Tibial artery (tissue), 4 donors: ENCODE measurements at regions not wholly inside any gene's neighbourhood (a gene's known extent, or its start where the extent isn't known, plus 50 kb on each side); places are given as distances from the start of the nearest gene placed in this dataset.
A peak's percentile ranks its signal among the peaks of the same experiment; 100 is the strongest.

Experiments used
- DNase-seq, 2 donors: peaks; one replicate each; pipeline ENCODE4 v3.0.0-alpha.2; 2019
- H3K27ac ChIP-seq, 2 donors: fragments of 200-600 bp; sonication (generic) in 1 of 2; 1 replicate in 1 of 2; 2 replicates in 1 of 2; pipeline ENCODE4 v1.5.1; 2018 to 2019; ENCODE audit warnings: mild to moderate bottlenecking in 1 of 2
- H3K27me3 ChIP-seq, 2 donors: fragments of 200-600 bp; sonication (generic) in 1 of 2; one replicate each; pipeline versions ENCODE4 v1.5.1 to v1.6.0; 2016 to 2019
- H3K36me3 ChIP-seq, 3 donors: fragments of 200-600 bp; sonication (generic) in 2 of 3; one replicate each; pipeline ENCODE4 v1.5.1; 2016 to 2019; ENCODE audit warnings: mild to moderate bottlenecking in 2 of 3
- H3K4me1 ChIP-seq, 4 donors: fragments of 200-600 bp; sonication (generic) in 2 of 4; 1 replicate in 3 of 4; 2 replicates in 1 of 4; pipeline ENCODE4 v1.5.1; 2016 to 2019
- H3K4me3 ChIP-seq, 2 donors: fragments of 200-600 bp; sonication (generic) in 1 of 2; 1 replicate in 1 of 2; 2 replicates in 1 of 2; pipeline ENCODE4 v1.5.1; 2018 to 2019; ENCODE audit warnings: mild to moderate bottlenecking in 2 of 2
- H3K9me3 ChIP-seq, 3 donors: fragments of 200-600 bp; sonication (generic) in 1 of 3; one replicate each; pipeline ENCODE4 v1.5.1; 2016 to 2019
- intact Hi-C: fragments of 100-400 bp; cut with DNase I; formaldehyde crosslinking; loops from one replicate; pipeline ENCODE4 v1.15.0; 2023; ENCODE audit warnings: low total_unique reads
- TF ChIP-seq, protein P1 (sequence below), 2 experiments: fragments of 200-600 bp in 1 of 2; fragments of 450-650 bp in 1 of 2; IDR thresholded peaks; one replicate each; pipeline ENCODE4 v1.5.1; 2017 to 2019; ENCODE audit warnings: antibody characterized with exemption in 2 of 2, mild to moderate bottlenecking in 1 of 2, moderate library complexity in 1 of 2

GRCh38 chr17:59508999-59509625 lies 56.3 kb upstream of the DHX40 start:
- no peak overlapping the region for H3K27ac ChIP-seq
- intact Hi-C loops = no loop called here
- H3K36me3 ChIP-seq = no peaks in the 10 kb centered on the region
- H3K27me3 ChIP-seq = no peaks in the 10 kb centered on the region
- TF ChIP-seq, protein P1, sequence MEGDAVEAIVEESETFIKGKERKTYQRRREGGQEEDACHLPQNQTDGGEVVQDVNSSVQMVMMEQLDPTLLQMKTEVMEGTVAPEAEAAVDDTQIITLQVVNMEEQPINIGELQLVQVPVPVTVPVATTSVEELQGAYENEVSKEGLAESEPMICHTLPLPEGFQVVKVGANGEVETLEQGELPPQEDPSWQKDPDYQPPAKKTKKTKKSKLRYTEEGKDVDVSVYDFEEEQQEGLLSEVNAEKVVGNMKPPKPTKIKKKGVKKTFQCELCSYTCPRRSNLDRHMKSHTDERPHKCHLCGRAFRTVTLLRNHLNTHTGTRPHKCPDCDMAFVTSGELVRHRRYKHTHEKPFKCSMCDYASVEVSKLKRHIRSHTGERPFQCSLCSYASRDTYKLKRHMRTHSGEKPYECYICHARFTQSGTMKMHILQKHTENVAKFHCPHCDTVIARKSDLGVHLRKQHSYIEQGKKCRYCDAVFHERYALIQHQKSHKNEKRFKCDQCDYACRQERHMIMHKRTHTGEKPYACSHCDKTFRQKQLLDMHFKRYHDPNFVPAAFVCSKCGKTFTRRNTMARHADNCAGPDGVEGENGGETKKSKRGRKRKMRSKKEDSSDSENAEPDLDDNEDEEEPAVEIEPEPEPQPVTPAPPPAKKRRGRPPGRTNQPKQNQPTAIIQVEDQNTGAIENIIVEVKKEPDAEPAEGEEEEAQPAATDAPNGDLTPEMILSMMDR (IDR thresholded peaks at IDR 0.05) = no peak
- no peak overlapping the region for H3K4me3 ChIP-seq
- DNase-seq = no peak
- no peaks in the 10 kb centered on the region for H3K9me3 ChIP-seq
- H3K4me1 ChIP-seq = peaks cover 0 to 3% (median 0%) of the 10 kb centered on the region in 4 donors

DNA sequence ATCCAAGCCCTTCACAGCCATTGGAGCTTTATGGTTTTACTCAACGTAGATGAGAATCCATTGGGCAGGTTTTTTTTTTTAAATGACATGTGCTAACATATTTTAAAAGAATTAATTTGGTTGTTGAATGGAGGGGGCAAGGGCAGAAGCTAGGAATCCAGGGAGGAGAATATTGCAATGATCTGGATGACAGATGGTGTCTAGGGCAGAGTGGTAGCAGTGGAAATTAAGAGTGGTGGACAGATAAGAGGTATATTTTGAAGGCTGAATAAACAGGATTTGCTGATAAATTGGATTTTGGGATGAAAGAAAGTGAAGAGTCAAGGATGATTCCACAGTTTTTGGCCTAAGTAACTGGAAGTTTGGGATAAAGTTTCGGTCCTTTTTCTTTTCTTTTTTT lies 54.8 kb upstream of the DHX40 start:
- no peak overlapping the region for H3K4me3 ChIP-seq
- no peaks in the 10 kb centered on the region for H3K27me3 ChIP-seq
- no peak overlapping the region for H3K27ac ChIP-seq
- TF ChIP-seq, protein P1 (IDR thresholded peaks at IDR 0.05) = no peak
- DNase-seq = no peak
- intact Hi-C loops = no loop called here
- H3K36me3 ChIP-seq = no peaks in the 10 kb centered on the region
- H3K9me3 ChIP-seq = no peaks in the 10 kb centered on the region
- peaks cover 0 to 3% (median 0%) of the 10 kb centered on the region in 4 donors for H3K4me1 ChIP-seq

DNA sequence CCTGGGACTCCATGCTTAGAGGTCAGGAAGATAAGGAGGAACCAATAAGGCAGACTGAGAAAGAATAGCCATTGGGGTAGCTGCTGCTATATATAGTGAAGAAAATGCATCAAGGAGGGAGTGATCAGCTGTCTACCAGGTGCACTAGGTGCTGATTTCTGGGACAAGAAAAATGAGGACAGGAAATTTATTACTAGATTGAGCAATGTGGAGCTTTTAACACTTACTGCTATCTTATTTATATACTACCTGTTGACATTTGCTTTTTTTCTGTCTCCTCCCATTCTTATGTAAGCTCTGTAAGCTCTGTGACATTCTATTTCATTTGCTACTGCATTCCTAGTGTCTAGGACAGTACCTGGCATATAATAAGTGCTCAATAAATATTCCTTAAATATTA lies 53.7 kb upstream of the DHX40 start:
- peaks cover 0 to 3% (median 0%) of the 10 kb centered on the region in 4 donors for H3K4me1 ChIP-seq
- intact Hi-C loops = no loop called here
- TF ChIP-seq, protein P1 (IDR thresholded peaks at IDR 0.05) = no peak
- no peak overlapping the region for H3K4me3 ChIP-seq
- H3K9me3 ChIP-seq = no peaks in the 10 kb centered on the region
- no peak for DNase-seq
- no peaks in the 10 kb centered on the region for H3K27me3 ChIP-seq
- H3K36me3 ChIP-seq = no peaks in the 10 kb centered on the region
- H3K27ac ChIP-seq = no peak overlapping the region

DNA sequence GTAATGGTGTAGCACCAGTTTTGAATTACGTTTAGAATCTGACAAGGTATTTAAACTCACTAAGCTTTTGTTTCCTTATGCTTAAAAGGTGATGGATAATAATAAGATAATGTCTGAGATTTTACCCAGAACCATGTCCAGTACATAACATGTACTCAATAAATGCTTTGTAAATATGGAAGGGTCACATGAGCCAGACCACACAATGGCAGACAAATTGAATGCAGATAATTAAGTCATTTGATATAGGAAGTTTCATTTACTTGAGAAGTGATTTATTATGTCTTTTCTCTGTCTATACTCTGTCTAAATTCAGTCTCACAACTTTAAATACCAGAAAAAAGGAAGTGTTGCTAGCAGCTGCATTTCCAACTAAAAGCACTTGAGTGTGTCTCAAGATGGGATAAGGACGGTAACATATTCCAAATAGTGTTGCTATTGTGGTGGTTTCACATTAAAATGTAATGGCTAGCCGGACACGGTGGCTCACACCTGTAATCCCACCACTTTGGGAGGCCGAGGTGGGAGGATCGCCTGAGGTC lies 52.5 kb upstream of the DHX40 start:
- no peaks in the 10 kb centered on the region for H3K4me1 ChIP-seq
- no peak overlapping the region for H3K27ac ChIP-seq
- DNase-seq = no peak
- intact Hi-C loops = no loop called here
- no peak overlapping the region for H3K4me3 ChIP-seq
- no peaks in the 10 kb centered on the region for H3K9me3 ChIP-seq
- H3K36me3 ChIP-seq = no peaks in the 10 kb centered on the region
- no peaks in the 10 kb centered on the region for H3K27me3 ChIP-seq
- TF ChIP-seq, protein P1 (IDR thresholded peaks at IDR 0.05) = no peak

GRCh38 chr17:59513934-59514841 lies 51.2 kb upstream of the DHX40 start:
- intact Hi-C loops = no loop called here
- H3K36me3 ChIP-seq = no peaks in the 10 kb centered on the region
- H3K9me3 ChIP-seq = no peaks in the 10 kb centered on the region
- H3K4me1 ChIP-seq = no peaks in the 10 kb centered on the region
- no peak overlapping the region for H3K4me3 ChIP-seq
- no peaks in the 10 kb centered on the region for H3K27me3 ChIP-seq
- TF ChIP-seq, protein P1 (IDR thresholded peaks at IDR 0.05) = no peak
- H3K27ac ChIP-seq = no peak overlapping the region
- peak; percentile 76 to 88 for DNase-seq
